GM18861 (cell line): ENCODE measurements at regions not wholly inside any gene's neighbourhood (a gene's known extent, or its start where the extent isn't known, plus 50 kb on each side); places are given as distances from the start of the nearest gene placed in this dataset.
"Not testable (repeated sequence)": the region's sequence is repeated elsewhere in the genome, so short reads cannot be mapped to it uniquely, and the experiment has no call there.

ENCODE experiments used
- ATAC-seq: cut with Tn5 transposase; IDR thresholded peaks from one replicate; pipeline ENCODE4 v1.9.1; 2021; ENCODE audit not compliant: unreplicated experiment

DNA sequence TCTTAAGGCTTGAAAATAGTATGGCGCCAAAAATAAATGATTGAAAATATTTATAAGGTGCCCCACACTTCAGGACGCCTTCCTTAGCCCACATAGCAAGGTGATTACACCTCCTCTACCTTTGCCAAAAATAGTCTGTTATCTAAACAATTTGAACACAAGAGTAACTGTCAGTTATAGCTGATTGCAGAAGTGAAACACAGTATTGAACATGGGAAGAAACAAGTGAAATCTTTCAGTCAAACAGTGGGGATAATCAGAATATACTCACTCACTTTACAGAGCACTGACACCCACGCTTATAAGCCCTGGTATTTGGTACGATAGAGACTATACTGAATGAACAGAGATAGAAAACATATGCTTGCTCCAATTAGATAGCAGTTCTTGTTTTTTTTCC lies 203.1 kb downstream of the RAB38 start:
- ATAC-seq: peak; percentile 46

DNA sequence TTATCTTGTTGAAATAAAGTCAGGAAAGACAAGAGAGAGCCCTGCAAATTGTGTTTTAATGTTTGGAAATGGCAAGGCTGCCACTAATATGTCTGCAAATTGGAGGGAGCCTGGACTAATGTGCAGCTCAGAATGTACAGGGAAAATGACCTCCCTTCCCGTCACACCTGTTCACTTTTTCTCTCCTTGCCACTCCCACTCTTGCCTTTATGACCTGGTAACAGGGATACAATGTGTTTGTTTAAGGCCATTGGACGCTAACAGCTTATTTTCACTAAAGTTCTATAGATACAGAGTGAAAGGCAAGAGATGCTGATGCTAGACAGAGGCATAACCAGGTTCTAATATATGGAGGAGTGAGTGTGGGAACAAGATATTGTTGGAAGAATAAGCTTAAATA lies 203.9 kb downstream of the RAB38 start:
- ATAC-seq: no peak

DNA sequence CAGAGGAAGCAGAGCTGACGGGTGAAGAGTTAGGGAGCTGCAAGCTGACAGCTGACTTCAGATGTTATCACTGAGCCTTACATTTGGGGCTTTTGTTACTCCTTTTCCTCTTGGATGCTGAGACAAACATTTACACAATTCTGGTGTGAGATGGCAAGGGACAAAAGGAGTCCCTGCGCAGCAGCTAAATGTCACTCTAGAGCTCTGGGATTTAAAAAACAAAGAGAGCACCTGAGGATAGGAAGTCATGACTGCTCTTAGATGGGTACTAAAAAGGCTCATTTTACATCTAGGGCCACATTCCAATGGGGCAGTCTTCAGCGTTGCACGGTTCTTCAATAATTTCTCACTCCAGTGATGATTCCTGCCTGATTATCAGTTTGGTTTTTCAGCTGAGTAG lies 204.5 kb downstream of the RAB38 start:
- ATAC-seq: no peak

DNA sequence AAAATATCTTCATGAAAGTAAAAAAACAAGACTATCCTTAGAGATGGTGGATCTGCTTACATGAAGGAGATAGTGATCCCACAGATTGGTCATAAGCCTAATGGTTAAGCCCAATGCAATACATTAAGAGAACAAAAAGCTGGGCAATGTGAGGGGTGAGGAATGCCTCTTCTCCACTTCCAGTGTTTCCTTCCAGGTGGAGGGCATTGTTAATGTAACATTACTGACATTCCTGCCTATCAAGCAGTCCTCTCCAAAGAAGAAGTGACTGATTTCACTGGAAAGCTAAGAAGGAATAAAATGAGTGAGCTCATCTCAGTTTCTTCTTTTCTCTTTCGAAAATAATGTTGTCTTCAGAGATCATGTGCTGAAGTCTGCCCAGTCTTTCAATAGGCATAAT lies 207.8 kb downstream of the RAB38 start:
- no peak for ATAC-seq

DNA sequence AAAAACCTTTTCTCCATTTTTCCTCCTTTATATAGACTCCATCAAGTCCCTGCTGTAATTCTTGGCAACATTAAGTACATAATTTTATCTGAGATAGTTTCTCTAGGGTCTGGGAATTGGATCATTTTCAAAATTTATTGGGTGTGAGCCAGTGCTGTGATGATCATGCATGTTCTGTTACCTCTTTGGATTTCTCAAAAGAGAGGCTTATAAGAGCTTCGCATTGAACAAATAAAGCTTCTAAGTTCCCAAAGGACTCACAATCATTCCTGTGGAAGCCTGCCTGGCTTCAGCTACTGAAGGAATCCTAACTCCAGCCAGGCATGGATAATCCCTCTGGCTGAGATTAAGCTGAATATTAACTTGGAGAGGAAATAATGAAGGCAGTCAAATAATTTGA lies 208.5 kb downstream of the RAB38 start:
- no peak for ATAC-seq

DNA sequence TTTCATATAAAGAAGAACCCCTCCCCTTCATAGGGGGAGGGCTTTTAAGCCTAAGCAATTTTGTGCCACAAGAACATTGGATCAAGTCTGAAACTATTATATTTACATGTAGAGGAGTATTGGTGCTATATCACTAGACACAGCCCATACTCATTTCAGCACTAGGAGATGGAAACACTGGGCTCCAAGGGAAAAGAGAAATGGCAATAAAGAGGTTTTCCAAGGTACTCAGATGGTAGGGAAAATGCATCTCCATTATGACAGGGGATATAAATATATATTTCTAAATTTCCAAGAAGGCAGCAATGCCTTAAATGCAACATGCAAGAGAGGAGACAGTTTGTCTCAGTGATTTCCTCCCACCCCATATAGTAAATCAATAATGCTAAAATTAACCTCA lies 209.0 kb downstream of the RAB38 start:
- ATAC-seq: no peak

DNA sequence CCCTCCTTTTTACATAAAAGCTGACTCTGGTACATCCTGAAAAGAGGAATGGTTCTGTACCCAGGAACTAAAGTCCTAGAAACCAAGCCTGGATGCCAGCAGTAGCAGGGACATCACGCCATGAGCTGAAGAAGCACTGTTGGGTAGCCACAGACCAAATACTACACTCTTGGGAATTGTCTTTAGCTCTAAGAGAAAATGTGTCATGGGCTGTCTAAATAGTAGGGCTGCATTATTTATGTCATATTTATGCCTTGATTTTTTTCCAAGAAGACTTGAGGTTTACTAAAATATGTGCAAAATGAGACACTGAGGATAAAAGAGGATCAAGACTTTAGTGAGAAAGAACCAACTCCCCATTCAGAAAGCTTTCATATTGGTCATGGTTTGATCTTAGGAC lies 213.6 kb downstream of the RAB38 start:
- no peak for ATAC-seq

DNA sequence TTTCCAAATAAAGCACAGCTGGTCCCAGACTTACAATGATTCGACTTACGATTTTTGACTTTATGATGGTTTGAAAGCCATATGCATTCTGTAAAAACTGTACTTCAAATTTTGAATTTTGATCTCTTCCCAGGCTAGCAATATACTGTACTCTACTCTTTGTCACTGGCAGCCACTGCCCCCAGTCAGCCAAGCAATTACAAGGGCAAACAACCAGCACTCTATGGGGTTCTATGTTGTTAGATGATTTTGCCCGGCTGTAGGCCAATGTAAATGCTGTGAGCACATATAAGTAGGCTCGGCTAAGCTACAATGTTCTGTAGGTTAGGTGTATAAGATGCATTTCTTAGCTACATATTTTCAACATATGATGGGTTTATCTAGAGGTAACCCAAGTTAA lies 217.3 kb downstream of the RAB38 start:
- ATAC-seq: no peak

DNA sequence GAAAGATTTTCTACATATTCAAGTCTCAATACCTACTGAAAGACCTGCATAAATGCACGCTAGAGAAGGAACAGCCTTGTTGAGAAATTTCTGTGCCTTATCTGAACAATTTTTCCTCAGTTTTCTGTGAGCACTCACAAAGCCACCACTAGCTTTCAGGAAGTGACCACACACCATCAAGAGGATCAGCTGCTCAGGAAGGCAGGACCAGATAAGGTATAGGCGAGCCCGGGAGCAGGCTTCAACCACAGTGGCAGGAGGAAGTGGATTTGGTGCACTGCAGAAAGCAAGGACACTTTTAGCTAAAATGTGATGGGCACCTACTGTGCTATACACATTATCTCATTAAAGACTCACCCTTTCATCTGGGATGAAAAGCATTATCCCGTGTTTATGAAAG lies 220.8 kb downstream of the RAB38 start:
- no peak for ATAC-seq

DNA sequence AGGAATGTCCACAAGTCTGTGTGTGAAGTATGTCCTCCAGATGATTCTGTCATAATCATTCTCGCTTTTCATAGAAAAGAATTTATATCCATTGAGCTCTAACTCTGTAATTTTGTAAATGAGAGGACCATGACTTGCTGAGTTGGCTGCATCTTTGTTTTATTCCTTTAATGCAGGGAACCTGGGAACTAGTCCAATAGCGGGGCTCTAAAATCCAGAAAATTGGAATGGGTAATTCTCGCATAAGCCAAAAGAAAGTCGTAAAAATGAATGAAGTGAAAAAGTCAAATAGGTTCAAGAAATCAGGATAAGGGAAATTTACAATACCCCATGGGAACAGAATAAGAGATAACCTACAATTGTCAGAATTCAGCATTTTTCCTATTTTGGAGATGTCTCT lies 232.5 kb downstream of the RAB38 start:
- ATAC-seq: no peak

DNA sequence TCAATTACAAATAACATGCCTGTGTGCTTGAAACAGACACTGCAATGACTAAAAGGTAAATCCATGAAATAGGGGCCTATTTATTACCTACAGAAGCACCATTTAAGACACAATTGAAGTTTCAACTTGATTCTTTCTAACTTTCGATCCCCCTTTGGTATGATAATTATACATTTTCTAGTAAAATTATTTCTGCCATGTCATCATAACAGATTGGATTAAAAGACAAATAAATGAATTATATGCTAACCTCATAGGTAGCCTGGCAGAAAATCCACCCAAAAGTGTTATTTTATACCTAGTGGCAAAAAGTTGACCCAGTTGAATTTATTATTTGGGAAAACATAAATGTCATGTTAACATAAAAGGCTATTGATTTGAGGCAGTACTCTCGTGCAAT lies 241.1 kb downstream of the RAB38 start:
- ATAC-seq: no peak

DNA sequence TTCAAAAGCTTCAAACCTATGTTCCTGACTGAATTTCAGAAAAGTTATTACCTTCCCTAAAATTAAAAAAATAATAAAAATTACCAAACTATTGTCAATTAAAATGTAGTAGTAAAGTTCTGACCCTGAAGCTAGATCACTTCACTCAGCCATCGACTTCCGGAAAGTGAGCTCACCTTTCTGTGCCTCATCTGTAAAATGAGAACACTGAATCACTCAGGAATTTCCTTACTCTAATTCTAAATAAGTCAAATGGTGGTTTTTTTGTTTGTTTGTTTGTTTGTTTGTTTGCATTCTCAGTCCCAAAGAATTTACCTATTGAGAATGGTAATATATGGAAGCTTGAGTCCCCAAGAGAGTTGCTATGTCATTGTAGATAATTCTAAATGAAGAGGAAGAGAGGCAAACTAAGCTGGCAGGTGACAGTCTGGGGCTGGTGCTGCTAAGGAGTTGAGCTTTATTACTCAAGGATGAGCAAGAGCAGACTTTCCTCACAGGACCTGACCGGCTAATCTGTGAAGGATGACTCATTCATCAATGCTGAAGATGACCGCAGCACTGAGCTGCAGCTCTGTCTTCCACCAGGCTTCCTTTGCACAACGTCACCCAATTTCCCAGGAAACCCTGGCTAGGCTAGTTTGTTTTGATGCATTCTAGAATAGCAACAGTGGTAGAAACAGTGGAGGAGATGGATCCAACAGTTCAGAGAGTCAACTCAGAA lies 248.8 kb downstream of the RAB38 start:
- no peak for ATAC-seq

DNA sequence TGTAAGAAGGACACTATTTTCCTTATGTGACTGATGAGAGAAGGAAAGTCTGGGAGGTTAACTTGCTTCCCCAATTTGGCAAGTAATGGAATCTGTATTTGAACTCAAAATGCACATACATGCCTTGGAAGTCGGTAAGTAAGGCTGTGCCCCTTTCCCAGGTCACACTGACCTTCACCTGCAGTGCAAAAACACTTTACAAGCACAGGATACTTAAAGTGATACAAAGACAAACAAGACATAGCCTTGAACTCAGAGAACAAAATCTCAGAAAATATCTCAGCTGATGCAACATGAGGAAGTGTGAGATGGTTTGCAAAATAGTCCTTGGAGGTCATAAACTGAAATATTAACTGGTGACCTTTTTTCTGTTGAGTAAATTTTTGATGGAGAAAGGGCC lies 251.1 kb downstream of the RAB38 start:
- no peak for ATAC-seq

DNA sequence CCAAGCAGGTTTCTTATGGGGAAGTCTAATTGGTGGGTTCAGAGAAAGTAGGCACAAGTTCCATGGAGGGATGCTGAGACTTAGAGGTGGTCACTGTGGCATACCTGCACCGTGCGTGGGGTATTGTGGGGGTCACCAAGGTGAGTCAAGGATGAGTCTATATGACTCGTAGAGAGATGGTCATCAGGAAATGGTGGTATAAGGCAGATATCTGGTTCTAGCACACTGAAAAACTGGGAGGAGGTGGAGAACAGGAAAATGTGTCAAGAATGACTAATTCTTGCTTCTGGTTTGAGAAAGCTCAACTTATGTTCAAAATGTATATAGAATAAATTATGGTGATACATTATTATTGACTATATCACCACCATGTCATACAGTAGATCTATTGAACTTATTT lies 258.1 kb downstream of the RAB38 start:
- no peak for ATAC-seq

DNA sequence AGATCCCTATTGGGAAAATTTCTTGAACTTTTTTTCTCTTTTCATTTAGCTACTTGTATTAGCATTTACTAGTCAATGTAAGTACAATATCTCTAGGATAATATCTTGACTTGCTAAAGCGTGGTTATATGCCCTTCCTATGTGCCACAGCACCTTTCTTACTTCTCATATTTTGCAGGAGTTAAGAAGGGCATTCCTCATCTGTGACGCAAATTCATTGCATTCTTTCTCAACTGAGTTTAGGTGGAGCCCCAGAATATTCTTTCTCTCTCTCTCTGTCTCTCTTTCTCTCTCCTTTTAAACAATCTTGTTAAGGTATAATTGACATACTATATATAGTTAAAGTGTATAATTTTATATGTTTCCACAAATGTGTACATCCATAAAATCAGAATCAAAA lies 266.1 kb downstream of the RAB38 start:
- no peak for ATAC-seq

DNA sequence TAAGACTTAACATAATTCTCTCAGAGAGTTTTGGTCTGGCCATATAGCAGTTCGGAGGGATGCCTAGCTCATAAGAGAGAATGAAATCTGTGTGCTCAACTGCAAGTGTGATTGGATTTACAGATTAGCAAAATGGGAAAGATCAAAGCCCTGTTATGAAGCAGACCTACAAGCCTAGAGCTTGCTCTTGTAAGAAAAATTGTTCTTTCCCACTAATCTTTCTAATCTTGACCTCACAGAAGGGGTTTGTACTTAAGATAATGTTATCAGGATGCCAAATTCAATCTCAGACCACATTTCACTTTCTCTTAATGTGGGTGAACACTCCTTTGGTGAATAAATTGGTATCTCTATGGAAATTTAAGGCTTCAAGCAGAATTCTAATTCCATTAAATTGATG lies 267.2 kb downstream of the RAB38 start:
- ATAC-seq: no peak

DNA sequence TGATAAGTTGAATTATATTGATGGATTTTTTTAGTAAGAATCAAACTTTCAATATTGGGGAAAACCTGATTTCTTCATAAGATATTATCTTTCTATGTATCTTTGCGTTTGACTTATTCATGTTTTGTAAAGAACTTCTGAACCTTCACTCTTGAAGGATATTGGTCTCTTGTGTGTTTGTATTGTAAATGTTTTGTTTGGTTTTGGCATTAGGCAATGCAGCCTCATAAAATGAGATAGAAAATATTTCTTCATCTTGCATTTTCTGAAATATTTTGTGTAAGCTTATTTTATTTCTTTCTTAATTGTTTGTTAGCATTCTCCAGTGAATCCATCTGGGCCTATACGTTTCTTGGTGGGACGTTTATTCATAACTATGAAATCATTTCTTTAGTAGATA lies 271.9 kb downstream of the RAB38 start:
- no peak for ATAC-seq

DNA sequence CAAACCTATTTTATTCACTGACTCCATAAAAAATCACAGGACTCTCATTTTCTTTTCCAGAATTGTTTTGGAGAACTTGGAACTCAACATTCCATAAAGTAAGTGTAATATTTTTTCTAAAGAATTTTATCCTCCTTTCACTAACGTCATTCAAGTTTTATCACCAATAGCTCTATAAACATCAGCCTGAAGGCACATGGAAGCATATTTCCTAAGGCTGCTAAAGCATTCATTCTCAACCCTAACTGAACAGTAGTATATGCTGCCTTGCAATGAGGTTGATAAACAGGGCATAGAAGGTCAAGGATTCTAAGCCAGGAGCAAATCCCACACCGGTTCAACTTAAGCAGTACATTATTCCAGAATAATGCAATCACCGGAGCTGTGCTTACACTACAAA lies 273.9 kb downstream of the RAB38 start:
- no peak for ATAC-seq

DNA sequence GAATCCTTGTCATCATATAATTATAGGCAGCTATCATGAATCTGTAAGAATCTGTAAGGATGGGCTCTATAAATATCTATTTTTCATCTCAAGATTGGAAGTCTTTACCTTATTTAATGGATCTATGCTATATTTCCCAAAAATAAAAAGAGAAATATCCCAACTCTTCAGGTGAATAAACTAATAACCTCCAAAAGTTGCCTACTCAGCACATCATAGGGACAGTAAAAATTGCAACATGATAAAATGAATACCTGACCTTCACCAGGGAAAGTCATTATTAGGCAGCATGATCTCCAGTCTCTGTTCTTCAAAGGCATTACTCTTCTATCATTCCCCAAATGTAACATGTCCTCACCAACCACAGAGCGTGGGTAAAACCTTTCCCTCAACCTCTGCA lies 277.3 kb downstream of the RAB38 start:
- ATAC-seq: no peak

DNA sequence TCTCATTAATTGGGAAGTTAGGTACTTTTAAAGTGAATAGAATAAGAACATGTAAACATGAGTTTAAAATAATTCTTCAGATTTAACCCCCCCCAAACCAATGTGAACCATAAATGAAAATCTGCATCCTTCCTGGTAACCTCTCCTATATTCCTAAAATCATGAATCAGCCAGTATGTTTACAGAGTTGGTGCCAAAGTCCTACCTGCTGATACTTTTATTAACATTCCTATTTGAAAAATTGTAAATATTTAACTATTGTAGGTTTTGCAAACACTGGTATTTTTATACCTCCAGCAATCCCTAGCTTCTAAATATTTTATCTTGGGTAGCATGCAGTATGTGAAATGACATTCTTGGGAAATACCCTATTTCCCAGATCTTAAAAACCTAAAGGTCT lies 278.2 kb downstream of the RAB38 start:
- no peak for ATAC-seq

DNA sequence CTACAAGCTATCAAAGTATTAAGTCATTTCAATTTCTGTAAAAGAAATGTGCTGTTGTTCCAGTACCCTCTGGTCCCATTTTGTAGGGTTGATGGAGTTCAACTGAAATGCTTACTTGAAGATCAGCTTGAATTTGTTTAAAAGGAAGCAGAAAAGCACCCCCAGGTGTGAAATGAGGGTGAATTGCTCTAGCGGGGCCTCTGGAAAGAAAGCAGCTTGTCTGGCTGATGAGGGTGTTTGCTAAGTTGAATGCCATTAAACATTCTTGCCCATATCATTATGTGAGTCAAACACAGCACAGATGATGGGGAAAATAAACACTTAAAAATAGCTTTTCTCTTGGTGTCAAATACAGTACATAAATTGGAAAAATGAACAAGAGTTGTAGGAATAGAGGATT lies 280.3 kb downstream of the RAB38 start:
- ATAC-seq: no peak

DNA sequence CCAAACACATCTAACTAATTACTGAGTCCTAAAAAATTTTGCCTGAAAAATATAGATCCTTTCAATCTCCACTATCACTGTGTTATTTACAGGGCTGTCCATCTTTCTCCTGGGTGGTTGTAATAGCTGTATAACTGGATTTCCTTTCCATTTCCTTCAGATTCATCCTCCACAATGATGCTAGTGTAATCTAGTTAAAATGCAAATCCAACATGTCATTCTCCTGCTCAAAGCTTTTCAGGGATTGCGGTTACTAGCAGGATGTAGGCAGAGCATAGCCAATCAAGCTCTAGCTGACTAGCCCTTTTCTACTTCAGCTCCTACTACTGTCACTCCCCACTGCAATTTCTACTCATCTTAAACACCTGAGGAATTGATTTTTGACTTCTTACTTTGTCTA lies 283.0 kb downstream of the RAB38 start:
- no peak for ATAC-seq

DNA sequence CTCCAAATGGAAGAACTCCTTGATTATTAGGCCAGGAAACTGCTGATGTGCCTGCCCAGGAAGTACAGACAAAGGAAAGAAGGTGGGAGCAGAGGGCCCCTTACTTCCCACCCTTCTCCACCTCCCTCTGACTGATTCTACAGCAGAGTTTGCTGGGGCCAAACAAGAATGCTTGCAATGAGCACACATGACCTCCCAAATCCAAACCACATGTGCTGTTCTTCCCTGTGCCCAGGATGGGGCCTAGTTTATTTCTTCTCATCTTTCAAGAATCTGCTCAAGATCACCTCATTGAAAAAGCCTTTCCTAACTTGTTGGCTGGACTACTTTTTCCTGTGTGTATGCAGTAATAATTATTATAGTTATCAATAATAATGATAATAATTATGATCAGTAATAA lies 286.1 kb downstream of the RAB38 start:
- no peak for ATAC-seq

DNA sequence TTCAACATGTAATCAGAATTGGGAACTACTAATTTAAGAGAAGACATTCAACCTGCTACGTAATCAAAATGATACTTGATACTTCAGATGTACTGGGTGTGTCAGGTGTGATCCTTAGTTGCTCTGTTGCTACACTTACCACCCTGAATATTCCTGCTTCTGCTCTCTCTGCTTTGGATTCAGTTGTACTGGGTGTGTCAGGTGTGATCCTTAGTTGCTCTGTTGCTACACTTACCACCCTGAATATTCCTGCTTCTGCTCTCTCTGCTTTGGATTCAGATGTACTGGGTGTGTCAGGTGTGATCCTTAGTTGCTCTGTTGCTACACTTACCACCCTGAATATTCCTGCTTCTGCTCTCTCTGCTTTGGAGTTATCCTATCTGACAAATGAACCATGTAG lies 290.2 kb downstream of the RAB38 start:
- not testable (repeated sequence) for ATAC-seq
